HFF-Myc (cell line): ENCODE measurements at regions not wholly inside any gene's neighbourhood (a gene's known extent, or its start where the extent isn't known, plus 50 kb on each side); places are given as distances from the start of the nearest gene placed in this dataset.
A peak's percentile ranks its signal among the peaks of the same experiment; 100 is the strongest.

ENCODE experiments used
- DNase-seq: peaks from one replicate; pipeline ENCODE4 v3.0.0-alpha.2; 2011; ENCODE audit warnings: low read depth; ENCODE audit errors: extremely low read depth
- H3K4me3 ChIP-seq: replicated peaks from 2 replicates; pipeline ENCODE4 v1.5.1; 2011; ENCODE audit warnings: low read depth, mild to moderate bottlenecking, control low read depth, low read length
- CTCF ChIP-seq: IDR thresholded peaks from 2 replicates; pipeline ENCODE4 v1.5.1; 2012; ENCODE audit warnings: mild to moderate bottlenecking, low read depth, low read length, control low read depth; ENCODE audit errors: missing control alignments

DNA sequence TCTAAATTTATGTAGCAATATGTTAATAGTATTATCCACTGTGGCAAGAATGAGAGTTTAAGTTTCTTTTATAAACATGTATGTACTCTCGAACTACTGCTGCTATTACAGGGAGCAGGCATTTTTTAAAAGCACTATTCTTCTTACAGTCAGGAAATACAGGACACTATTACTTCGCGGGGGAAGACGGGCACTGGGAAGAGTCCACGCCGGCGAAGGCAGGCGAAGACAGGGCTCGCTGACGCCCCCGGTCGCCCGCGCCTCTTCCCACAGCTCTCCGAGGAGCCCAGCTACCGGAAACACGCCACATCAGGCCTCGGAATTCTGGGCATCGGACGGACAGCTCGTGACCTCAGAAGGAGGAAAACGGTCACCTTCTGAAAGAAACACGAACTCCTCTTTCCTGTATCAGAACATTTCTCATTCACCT lies 90.2 kb downstream of the FAM161A start:
- no peak for TF ChIP-seq CTCF
- DNase-seq: peak; percentile 59
- peak overlapping the region; percentile 83 for H3K4me3 ChIP-seq

GRCh38 chr2:61762292-61762691 lies 91.6 kb downstream of the FAM161A start:
- no peak for TF ChIP-seq CTCF
- DNase-seq: no peak
- H3K4me3 ChIP-seq: no peak overlapping the region

GRCh38 chr2:61759718-61760117 lies 94.1 kb downstream of the FAM161A start:
- no peak for TF ChIP-seq CTCF
- no peak for DNase-seq
- no peak overlapping the region for H3K4me3 ChIP-seq

GRCh38 chr2:61759005-61759404 lies 94.9 kb downstream of the FAM161A start:
- DNase-seq: peak; percentile 65
- TF ChIP-seq CTCF: no peak
- H3K4me3 ChIP-seq: no peak overlapping the region

- H3K4me3 ChIP-seq: no peak overlapping the region
- no peak for TF ChIP-seq CTCF
- no peak for DNase-seq
Observed at GRCh38 chr2:61758159-61758558, 95.7 kb downstream of the FAM161A start.

GRCh38 chr2:61753512-61753911 lies 100.3 kb downstream of the FAM161A start:
- DNase-seq: no peak
- H3K4me3 ChIP-seq: no peak overlapping the region
- no peak for TF ChIP-seq CTCF

GRCh38 chr2:61750624-61751023 lies 103.2 kb downstream of the FAM161A start:
- no peak overlapping the region for H3K4me3 ChIP-seq
- DNase-seq: no peak
- TF ChIP-seq CTCF: no peak
